ENCODE measurements at regions not wholly inside any gene's neighbourhood (a gene's known extent, or its start where the extent isn't known, plus 50 kb on each side); places are given as distances from the start of the nearest gene placed in this dataset.
"Not testable (repeated sequence)": the region's sequence is repeated elsewhere in the genome, so short reads cannot be mapped to it uniquely, and the experiment has no call there.

DNA sequence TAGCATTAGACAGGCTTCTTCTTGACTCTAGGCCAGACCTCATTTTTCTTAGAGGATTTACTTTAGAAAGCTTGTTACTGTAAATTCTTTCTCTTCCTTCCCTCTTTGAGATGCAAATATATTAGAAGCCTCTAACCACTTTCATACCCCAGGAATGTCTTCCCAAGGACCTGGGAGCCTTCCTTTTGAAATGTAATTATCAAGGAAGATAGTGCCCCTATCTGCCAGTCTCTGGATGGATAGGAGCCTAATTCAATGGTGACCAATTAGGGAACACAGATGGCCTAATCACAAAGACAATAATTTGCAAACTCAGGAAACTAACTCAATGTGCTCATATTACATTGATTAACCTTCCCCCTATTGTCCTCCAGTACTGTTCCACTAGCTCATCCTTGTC lies 145.6 kb upstream of the DCAF8L1 start:
- Histone ChIP-seq H3K4me3 (ENCODE audit: low read depth, low read length) (no peak overlapping the region), H3K27me3 (ENCODE audit: insufficient read depth, low read depth, severe bottlenecking) (peaks cover 2% of the 10 kb centered on the region), H3K9me3 (ENCODE audit: severe bottlenecking) (no peaks in the 10 kb centered on the region), H3K27ac (no peak overlapping the region), H3K36me3 (no peaks in the 10 kb centered on the region)
- TF ChIP-seq, protein P1, sequence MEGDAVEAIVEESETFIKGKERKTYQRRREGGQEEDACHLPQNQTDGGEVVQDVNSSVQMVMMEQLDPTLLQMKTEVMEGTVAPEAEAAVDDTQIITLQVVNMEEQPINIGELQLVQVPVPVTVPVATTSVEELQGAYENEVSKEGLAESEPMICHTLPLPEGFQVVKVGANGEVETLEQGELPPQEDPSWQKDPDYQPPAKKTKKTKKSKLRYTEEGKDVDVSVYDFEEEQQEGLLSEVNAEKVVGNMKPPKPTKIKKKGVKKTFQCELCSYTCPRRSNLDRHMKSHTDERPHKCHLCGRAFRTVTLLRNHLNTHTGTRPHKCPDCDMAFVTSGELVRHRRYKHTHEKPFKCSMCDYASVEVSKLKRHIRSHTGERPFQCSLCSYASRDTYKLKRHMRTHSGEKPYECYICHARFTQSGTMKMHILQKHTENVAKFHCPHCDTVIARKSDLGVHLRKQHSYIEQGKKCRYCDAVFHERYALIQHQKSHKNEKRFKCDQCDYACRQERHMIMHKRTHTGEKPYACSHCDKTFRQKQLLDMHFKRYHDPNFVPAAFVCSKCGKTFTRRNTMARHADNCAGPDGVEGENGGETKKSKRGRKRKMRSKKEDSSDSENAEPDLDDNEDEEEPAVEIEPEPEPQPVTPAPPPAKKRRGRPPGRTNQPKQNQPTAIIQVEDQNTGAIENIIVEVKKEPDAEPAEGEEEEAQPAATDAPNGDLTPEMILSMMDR (IDR thresholded peaks at IDR 0.05; ENCODE audit: low read depth, low read length), result no peak
- DNase-seq, result no peak

DNA sequence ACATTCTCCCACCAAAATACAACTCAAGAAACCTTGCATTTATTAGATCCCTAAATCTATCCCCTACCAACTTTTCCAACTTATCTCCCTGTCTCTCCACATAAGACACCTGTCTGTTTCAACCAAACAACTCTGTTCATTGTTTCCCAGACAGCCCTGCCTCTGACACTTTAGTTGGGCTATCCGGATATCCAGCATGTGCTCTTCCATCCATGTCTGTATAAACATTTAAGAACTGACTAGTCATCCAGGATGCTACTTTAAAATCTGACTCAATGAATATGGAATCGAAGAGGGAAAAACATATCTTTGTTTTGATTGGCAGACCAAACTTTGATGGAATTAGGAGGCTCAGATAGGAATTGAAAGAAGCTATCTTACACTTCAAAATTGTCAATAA lies 143.2 kb upstream of the DCAF8L1 start:
- DNase-seq, result no peak
- Histone ChIP-seq H3K9me3 (ENCODE audit: severe bottlenecking) (no peaks in the 10 kb centered on the region), H3K36me3 (no peaks in the 10 kb centered on the region), H3K27me3 (ENCODE audit: insufficient read depth, low read depth, severe bottlenecking) (peaks cover under 1% of the 10 kb centered on the region), H3K4me3 (ENCODE audit: low read depth, low read length) (no peak overlapping the region), H3K27ac (no peak overlapping the region)
- TF ChIP-seq, protein P1 (IDR thresholded peaks at IDR 0.05; ENCODE audit: low read depth, low read length), result no peak

DNA sequence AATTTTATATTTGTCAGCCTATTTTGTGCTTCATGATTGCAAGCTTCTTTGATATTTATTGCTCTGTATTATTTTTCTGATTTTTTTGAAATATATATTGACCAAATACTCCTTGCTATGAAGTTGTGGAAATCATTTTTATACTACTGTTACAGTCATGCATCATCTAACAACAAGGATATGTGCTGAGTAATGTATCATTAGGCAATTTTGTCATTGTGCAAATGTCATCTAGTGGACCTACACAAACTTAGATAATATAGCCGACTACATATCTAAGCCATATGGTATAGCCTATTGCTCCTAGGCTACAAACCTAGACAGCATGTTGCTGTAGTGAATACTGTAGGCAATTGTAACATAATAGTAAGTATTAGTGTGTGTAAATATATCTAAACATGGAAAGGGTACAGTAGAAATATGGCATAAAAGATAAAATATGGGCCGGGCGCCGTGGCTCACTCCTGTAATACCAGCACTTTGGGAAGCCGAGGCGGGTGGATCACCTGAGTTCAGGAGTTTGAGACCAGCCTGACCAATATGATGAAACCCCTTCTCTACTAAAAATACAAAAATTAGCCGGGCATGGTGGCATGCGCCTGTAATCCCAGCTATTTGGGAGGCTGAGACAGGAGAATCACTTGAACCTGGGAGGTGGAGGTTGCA lies 139.5 kb upstream of the DCAF8L1 start:
- not testable (repeated sequence) for H3K4me3 ChIP-seq (ENCODE audit: low read depth, low read length); DNase-seq; H3K27ac ChIP-seq; H3K27me3 ChIP-seq (ENCODE audit: insufficient read depth, low read depth, severe bottlenecking); H3K36me3 ChIP-seq; H3K9me3 ChIP-seq (ENCODE audit: severe bottlenecking)

DNA sequence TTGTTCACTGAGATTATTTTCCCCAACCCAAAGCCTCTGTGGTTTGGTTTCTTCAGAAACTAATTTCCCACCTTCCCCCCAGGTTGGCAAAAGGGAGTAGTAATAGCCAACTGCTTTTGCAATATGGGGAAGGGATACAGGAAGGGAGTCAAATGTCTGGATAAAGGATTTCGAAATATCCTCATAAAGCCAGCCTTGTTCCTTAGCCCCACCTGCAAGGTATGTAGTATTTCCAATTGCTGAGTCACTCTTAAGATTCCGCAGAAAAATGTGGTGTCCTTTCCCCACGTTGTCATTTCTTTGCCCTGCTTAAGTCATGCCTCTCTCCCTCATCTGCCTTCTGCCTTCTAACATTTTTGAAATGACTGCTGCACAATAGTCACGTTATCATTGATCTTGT lies 138.8 kb upstream of the DCAF8L1 start:
- TF ChIP-seq, protein P1 (IDR thresholded peaks at IDR 0.05; ENCODE audit: low read depth, low read length), result no peak
- Histone ChIP-seq H3K27ac (no peak overlapping the region), H3K4me3 (ENCODE audit: low read depth, low read length) (no peak overlapping the region), H3K36me3 (no peaks in the 10 kb centered on the region), H3K9me3 (ENCODE audit: severe bottlenecking) (no peaks in the 10 kb centered on the region), H3K27me3 (ENCODE audit: insufficient read depth, low read depth, severe bottlenecking) (no peaks in the 10 kb centered on the region)
- no peak for DNase-seq

DNA sequence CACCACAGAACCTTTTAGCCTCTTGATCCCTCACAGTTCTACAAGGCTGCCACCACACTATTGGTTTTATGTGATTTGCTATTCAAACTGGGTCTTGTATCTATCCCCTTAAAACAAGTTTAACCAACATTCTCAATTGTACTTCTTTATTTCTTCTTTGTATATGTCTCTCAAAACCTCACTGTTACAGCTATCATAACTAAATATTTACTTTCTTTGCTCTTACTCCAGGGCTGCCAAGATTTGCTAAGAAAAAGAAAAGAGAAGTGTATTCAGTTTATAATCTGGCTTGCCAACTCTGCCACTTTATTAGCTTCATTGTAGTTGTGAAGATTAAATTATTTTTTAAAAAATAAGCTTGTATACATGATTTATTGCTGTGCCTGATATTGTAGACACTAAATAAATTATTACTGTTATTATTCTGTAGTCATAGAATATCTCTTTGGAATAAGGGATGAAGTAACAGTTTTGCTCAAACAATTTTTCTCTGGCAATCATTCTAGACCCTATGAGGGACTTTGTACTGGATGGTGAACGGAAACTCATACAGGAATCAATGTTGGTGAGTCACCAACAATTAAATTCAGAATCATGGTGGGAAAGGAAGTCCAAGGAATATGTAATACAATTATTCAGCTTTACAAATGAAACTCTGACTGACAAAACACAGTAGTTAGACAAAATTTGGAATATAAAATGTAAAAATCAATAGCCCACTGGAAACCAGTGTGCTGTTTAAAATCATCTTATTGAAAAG lies 127.1 kb upstream of the DCAF8L1 start:
- DNase-seq, result no peak
- Histone ChIP-seq H3K4me3 (ENCODE audit: low read depth, low read length) (no peak overlapping the region), H3K9me3 (ENCODE audit: severe bottlenecking) (no peaks in the 10 kb centered on the region), H3K36me3 (no peaks in the 10 kb centered on the region), H3K27ac (no peak overlapping the region), H3K27me3 (ENCODE audit: insufficient read depth, low read depth, severe bottlenecking) (no peaks in the 10 kb centered on the region)
- TF ChIP-seq, protein P1 (IDR thresholded peaks at IDR 0.05; ENCODE audit: low read depth, low read length), result no peak

DNA sequence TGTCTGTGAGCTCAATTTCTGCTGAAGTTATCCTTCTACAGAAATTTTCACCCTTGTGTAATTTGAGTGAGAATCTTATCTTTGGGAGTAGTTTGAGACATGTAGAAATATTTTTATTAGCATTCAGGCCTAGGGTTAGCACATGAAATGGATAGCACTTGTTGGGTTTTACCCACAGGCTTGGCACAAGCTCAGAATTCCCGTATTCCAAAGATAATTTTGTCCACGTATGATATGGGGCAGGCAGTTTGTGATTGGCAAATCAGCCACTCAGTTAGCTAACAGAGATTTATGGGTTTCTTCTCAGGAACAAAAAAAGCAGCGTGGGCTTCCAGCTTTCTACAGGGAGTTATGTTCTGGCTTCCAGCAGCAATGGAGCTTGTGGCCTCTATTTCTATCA lies 117.9 kb upstream of the DCAF8L1 start:
- peaks cover 9% of the 10 kb centered on the region for H3K27me3 ChIP-seq (ENCODE audit: insufficient read depth, low read depth, severe bottlenecking)

More for the DNA sequence above, 117.9 kb upstream of the DCAF8L1 start:
- no peak for DNase-seq
- no peaks in the 10 kb centered on the region for H3K36me3 ChIP-seq
- no peak overlapping the region for H3K27ac ChIP-seq
- TF ChIP-seq, protein P1 (IDR thresholded peaks at IDR 0.05; ENCODE audit: low read depth, low read length), result no peak
- no peak overlapping the region for H3K4me3 ChIP-seq (ENCODE audit: low read depth, low read length)
- H3K9me3 ChIP-seq (ENCODE audit: severe bottlenecking), result no peaks in the 10 kb centered on the region

Measured in WERI-Rb-1 (cell line).